H1 (cell line): ENCODE measurements at regions not wholly inside any gene's neighbourhood (a gene's known extent, or its start where the extent isn't known, plus 50 kb on each side); places are given as distances from the start of the nearest gene placed in this dataset.

Source experiments
- FOSL1 ChIP-seq: IDR thresholded peaks from 2 replicates; pipeline ENCODE4 v1.6.1; 2011; ENCODE audit warnings: mild to moderate bottlenecking, low read depth, low read length, moderate library complexity; ENCODE audit not compliant: insufficient read depth

DNA sequence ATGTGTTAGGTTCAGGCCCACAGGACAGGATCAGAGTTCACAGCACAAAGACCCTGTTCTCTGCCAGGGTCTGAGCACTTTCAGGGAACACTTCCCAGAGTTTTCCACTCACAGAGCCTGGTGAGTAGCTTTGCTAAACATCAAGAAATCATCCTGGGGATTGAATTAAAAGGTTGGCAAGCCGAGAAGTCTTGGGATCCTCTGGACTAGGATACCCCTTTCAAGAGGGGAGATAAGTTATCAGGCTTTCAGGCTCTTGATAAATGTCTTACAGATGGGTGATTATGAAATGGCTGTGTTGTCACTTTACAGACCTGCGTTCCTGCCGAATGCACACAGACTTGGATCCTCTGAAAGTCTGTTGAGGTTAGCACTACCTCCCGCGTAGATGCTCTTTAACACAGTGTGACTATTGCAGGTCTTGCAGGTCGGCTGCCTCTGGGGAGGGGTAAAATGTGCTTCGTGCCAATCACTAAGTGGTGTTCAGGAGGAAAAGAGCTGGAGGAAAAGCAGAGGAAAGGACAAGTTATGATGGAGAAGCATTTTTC lies 473.5 kb upstream of the AKR1E2 start (continued):
- TF ChIP-seq FOSL1: no peak
